RWPE2 (cell line): ENCODE measurements at regions not wholly inside any gene's neighbourhood (a gene's known extent, or its start where the extent isn't known, plus 50 kb on each side); places are given as distances from the start of the nearest gene placed in this dataset.

ENCODE experiments used
- ATAC-seq: fragments of 200-7000 bp; cut with Tn5 transposase; 3 replicates; pipeline ENCODE4 v1.9.1; 2021; ENCODE audit warnings: low read depth
- DNase-seq: peaks from one replicate; pipeline ENCODE4 v3.0.0-alpha.2; 2020; ENCODE audit warnings: low spot score
- H3K27ac ChIP-seq: fragments of 450-650 bp; 2 replicates; pipeline ENCODE4 v1.5.1; 2017; ENCODE audit warnings: mild to moderate bottlenecking; ENCODE audit not compliant: poor library complexity, severe bottlenecking
- H3K27me3 ChIP-seq: fragments of 250-450 bp; sonication (Bioruptor Pico); 2 replicates; pipeline ENCODE4 v1.5.1; 2021; ENCODE audit warnings: mild to moderate bottlenecking, moderate library complexity; ENCODE audit not compliant: insufficient read depth, poor library complexity, severe bottlenecking
- H3K36me3 ChIP-seq: fragments of 250-450 bp; sonication (Bioruptor Pico); 2 replicates; pipeline ENCODE4 v1.5.1; 2020; ENCODE audit warnings: low read depth, mild to moderate bottlenecking, moderate library complexity
- H3K4me1 ChIP-seq: fragments of 250-450 bp; sonication (Bioruptor Pico); 2 replicates; pipeline ENCODE4 v1.5.1; 2021; ENCODE audit warnings: mild to moderate bottlenecking, moderate library complexity; ENCODE audit not compliant: insufficient read depth, poor library complexity, severe bottlenecking
- H3K4me3 ChIP-seq: fragments of 250-450 bp; sonication (Bioruptor Pico); 2 replicates; pipeline ENCODE4 v1.5.1; 2021; ENCODE audit warnings: mild to moderate bottlenecking, moderate library complexity; ENCODE audit not compliant: severe bottlenecking
- H3K9me3 ChIP-seq: fragments of 250-450 bp; sonication (Bioruptor Pico); 2 replicates; pipeline ENCODE4 v1.5.1; 2021; ENCODE audit warnings: mild to moderate bottlenecking, moderate library complexity; ENCODE audit not compliant: severe bottlenecking
- TF ChIP-seq, protein P1 (sequence below): fragments of 450-650 bp; IDR thresholded peaks from one replicate; pipeline ENCODE4 v1.5.1; 2017; ENCODE audit warnings: mild to moderate bottlenecking, moderate library complexity; ENCODE audit not compliant: poor library complexity, severe bottlenecking

DNA sequence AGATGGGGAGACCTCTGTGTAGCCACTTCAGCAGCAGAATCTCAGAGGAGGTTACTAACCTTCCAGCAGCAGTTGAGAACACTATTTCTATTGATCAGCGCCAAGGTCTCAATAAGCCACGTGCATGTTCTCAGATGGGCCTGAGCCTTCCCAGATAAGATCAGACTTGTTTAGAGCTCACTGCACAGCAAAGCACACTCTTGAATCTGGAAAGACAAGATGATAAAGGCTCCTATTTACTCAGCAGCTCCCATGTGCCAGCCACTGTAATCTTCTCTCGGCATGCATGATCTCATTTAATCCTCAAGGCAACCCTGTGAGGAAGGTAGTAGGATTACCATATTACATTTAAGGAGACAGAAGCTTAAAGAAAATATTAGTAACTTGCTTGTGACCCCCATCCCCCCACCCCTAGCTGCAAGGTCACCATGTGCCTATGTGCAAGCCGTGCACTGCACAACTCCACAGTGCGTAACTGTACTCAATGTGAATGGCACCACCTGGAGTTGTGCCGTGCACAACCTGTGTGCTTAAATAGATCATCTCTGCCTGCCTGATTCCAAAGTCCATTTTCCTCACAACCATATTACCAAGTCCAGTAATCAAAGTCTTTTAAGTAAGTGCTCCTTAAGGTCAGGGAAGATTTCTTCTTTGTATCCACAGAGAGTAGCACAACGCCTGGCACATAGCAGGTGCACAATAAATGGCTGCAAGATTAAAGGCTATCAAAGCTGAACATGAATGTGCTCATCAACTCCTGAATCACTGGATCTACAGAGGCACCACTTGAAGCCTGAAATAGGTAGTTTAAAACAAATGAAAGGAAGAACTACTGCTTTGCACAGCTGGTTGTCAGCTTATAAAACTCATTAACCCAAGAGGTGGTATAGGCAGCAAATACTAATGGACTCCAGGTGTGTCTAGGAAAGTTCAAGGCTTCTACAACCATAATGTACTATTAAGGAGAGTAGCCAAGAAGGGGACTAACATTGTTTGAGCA lies 293.8 kb downstream of the BUD13 start:
- Histone ChIP-seq H3K36me3 (no peaks in the 10 kb centered on the region), H3K4me1 (no peaks in the 10 kb centered on the region), H3K9me3 (no peaks in the 10 kb centered on the region), H3K4me3 (no peak overlapping the region), H3K27me3 (no peaks in the 10 kb centered on the region), H3K27ac (no peak overlapping the region)
- TF ChIP-seq, protein P1, sequence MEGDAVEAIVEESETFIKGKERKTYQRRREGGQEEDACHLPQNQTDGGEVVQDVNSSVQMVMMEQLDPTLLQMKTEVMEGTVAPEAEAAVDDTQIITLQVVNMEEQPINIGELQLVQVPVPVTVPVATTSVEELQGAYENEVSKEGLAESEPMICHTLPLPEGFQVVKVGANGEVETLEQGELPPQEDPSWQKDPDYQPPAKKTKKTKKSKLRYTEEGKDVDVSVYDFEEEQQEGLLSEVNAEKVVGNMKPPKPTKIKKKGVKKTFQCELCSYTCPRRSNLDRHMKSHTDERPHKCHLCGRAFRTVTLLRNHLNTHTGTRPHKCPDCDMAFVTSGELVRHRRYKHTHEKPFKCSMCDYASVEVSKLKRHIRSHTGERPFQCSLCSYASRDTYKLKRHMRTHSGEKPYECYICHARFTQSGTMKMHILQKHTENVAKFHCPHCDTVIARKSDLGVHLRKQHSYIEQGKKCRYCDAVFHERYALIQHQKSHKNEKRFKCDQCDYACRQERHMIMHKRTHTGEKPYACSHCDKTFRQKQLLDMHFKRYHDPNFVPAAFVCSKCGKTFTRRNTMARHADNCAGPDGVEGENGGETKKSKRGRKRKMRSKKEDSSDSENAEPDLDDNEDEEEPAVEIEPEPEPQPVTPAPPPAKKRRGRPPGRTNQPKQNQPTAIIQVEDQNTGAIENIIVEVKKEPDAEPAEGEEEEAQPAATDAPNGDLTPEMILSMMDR = no peak
- DNase-seq (no peak), ATAC-seq (no peak)

DNA sequence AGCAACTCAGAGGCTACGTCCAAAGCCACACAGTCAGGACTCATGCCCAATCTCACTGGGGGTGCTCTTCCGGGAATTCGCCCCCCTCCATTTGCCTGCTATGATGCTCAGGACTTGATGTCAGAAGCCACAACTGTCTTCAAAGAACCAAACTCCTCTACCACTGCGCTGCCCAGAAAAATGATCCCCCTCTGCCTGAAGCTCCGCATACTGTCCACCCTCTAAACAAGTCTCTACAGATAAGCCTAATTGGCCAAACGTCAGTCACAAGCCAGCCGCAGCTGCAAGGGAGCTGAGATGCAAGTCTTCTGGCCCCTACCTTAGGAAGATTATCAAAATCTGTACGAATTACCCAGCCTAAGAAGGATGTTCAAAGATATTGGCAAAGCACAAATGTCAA lies 294.6 kb downstream of the BUD13 start:
- no peak for ATAC-seq
- TF ChIP-seq, protein P1 = no peak
- DNase-seq = no peak
- H3K9me3 ChIP-seq = no peaks in the 10 kb centered on the region
- H3K27me3 ChIP-seq = no peaks in the 10 kb centered on the region
- no peak overlapping the region for H3K27ac ChIP-seq
- no peak overlapping the region for H3K4me3 ChIP-seq
- H3K36me3 ChIP-seq = no peaks in the 10 kb centered on the region
- H3K4me1 ChIP-seq = no peaks in the 10 kb centered on the region

DNA sequence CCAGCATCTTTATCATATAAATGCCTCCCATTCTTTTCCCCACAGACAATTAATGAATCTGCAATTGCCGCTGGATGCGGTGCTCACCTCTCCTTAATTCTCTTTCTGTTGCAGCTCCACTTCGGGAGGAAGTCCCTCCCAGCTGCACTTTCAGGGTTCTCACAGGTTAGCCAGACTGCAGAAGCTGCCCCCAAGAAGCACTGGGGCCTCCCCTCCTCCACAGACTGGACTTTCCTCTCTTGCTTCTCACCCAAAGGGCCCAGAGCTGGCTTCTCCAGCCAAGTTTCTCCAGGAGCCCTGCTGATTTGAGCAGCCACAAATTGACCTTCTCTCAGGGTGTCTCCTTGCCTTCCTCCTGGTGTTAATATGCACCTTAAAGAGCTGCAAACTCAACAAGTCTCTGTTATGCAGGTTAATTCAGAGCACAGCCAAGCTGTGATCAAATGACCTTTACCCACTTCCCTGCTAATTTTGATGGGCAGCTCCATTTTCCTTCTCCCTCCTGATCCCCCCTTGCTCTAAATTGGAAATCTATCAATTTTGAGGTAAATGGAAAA lies 298.9 kb downstream of the BUD13 start:
- no peaks in the 10 kb centered on the region for H3K36me3 ChIP-seq
- DNase-seq = no peak
- ATAC-seq = no peak

DNA sequence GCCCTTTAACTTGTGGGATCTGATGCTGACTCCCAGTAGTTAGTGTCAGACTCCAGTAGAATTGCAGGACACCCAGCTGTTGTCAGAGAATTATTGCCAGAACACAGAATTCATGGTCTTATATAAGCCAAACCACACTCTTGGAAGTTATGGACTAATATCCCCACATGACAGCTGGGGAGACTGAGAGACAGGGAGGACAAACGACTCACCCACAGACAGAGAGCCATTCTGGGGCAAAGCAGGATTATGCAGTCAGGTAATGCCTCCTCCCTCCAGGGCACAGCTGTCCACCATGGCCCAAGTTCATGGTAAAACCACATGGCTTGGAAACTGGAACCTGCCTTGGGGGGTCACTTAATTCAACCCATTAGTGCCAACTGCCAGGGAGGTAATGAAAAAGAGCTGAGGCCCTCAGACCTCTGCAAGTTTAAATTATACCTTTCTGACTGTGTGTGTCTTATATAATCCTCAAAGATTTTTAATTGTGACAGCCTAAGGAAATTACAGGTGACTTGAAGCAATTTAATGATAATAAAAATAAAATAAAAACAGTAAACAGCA lies 299.5 kb downstream of the BUD13 start:
- H3K4me3 ChIP-seq = no peak overlapping the region
- H3K36me3 ChIP-seq = no peaks in the 10 kb centered on the region
- DNase-seq (no peak), ATAC-seq (no peak)
- H3K9me3 ChIP-seq = peaks cover 3% of the 10 kb centered on the region
- H3K27me3 ChIP-seq = no peaks in the 10 kb centered on the region
- H3K4me1 ChIP-seq = peaks cover 13% of the 10 kb centered on the region
- TF ChIP-seq, protein P1 = no peak
- H3K27ac ChIP-seq = no peak overlapping the region

More for the DNA sequence above, 298.9 kb downstream of the BUD13 start:
- Histone ChIP-seq H3K4me3 (no peak overlapping the region), H3K9me3 (peaks cover 3% of the 10 kb centered on the region), H3K27me3 (no peaks in the 10 kb centered on the region), H3K27ac (no peak overlapping the region), H3K4me1 (peaks cover 13% of the 10 kb centered on the region)
- TF ChIP-seq, protein P1 = no peak
